ENCODE measurements at regions not wholly inside any gene's neighbourhood (a gene's known extent, or its start where the extent isn't known, plus 50 kb on each side); places are given as distances from the start of the nearest gene placed in this dataset.
"Not testable (repeated sequence)": the region's sequence is repeated elsewhere in the genome, so short reads cannot be mapped to it uniquely, and the experiment has no call there.

DNA sequence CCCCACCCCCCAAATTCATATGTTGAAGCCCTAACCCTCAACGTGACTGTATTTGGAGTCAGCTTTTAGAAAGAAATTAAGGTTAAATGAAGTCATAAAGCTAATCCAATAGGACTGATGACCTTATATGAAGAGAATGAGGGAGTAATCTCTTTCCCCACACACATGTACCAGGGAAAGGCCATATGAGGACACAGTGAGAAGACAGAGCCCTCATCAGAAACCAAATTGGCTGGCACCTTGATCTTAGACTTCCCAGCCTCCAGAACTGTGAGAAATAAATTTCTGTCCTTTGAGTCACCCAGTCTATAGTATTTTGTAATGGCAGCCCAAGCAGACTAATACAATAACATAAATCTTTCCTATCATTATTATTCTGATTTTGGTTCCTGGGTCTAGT, 194.7 kb upstream of the NANOGP8 start:
- no peak for ATAC-seq (ENCODE audit: insufficient read depth, low read depth)
- Histone ChIP-seq H4K20me1 (ENCODE audit: insufficient read depth, low read length) (no peaks in the 10 kb centered on the region), H3K4me1 (ENCODE audit: insufficient read depth, low read length) (no peaks in the 10 kb centered on the region), H3K4me2 (ENCODE audit: insufficient read depth, low read length) (no peak overlapping the region), H2AFZ (ENCODE audit: low read depth, low read length) (no peak overlapping the region), H3K9me3 (ENCODE audit: insufficient read depth, low read length, severe bottlenecking) (peaks cover 3% of the 10 kb centered on the region), H3K27ac (ENCODE audit: low read length) (no peak overlapping the region), H3K27me3 (ENCODE audit: insufficient read depth, low read length, poor library complexity) (no peaks in the 10 kb centered on the region), H3K36me3 (ENCODE audit: insufficient read depth, low read length) (no peaks in the 10 kb centered on the region), H3K4me3 (ENCODE audit: low read depth in 1 of 2, low read length in 2 of 2) (no peak overlapping the region), H3K9ac (ENCODE audit: low read depth, low read length) (no peak overlapping the region), H3K79me2 (ENCODE audit: insufficient read depth, low read length) (no peaks in the 10 kb centered on the region)
- TF ChIP-seq EZH2 (IDR thresholded peaks at IDR 0.05; ENCODE audit: borderline replicate concordance, low read depth, low read length, severe bottlenecking): no peak
- TF ChIP-seq, protein P1, sequence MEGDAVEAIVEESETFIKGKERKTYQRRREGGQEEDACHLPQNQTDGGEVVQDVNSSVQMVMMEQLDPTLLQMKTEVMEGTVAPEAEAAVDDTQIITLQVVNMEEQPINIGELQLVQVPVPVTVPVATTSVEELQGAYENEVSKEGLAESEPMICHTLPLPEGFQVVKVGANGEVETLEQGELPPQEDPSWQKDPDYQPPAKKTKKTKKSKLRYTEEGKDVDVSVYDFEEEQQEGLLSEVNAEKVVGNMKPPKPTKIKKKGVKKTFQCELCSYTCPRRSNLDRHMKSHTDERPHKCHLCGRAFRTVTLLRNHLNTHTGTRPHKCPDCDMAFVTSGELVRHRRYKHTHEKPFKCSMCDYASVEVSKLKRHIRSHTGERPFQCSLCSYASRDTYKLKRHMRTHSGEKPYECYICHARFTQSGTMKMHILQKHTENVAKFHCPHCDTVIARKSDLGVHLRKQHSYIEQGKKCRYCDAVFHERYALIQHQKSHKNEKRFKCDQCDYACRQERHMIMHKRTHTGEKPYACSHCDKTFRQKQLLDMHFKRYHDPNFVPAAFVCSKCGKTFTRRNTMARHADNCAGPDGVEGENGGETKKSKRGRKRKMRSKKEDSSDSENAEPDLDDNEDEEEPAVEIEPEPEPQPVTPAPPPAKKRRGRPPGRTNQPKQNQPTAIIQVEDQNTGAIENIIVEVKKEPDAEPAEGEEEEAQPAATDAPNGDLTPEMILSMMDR (IDR thresholded peaks at IDR 0.05; ENCODE audit: borderline replicate concordance, extremely low read depth, low read length, poor library complexity, severe bottlenecking): no peak
- no peak for DNase-seq

DNA sequence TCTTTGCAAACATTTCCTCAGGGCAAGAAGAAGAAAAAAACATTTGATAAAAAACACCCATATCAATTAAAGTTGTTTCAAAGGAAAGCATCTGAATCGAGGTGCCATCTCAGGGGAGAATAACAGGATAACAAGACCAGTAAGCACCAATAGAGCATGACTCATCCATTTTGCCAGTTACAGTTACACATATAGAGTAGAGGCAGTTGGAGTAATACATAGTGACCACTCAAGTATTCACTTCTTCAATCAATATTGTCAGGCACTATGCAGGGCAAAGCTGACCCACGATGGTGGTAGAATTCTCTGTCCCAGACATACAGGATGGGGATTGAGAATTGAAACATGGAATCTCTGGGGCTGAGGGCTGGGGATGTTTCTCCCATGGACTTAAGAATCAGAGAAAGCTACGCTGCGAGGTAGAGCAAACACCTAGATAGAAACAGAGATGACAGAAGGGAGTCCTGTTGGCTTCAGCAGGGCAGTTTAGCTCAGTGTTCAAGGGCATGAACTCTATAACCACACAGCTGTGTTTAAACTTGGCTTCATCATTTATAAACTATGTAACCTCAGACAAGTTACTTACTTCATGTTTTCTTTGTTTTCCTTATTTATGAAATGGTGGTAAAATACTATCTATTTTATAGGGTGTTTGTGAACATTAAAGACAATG, 186.4 kb upstream of the NANOGP8 start:
- Histone ChIP-seq H3K4me2 (ENCODE audit: insufficient read depth, low read length) (no peak overlapping the region), H4K20me1 (ENCODE audit: insufficient read depth, low read length) (no peaks in the 10 kb centered on the region), H3K4me1 (ENCODE audit: insufficient read depth, low read length) (no peaks in the 10 kb centered on the region), H3K79me2 (ENCODE audit: insufficient read depth, low read length) (no peaks in the 10 kb centered on the region), H2AFZ (ENCODE audit: low read depth, low read length) (no peak overlapping the region), H3K36me3 (ENCODE audit: insufficient read depth, low read length) (no peaks in the 10 kb centered on the region), H3K9me3 (ENCODE audit: insufficient read depth, low read length, severe bottlenecking) (no peaks in the 10 kb centered on the region), H3K4me3 (ENCODE audit: low read depth in 1 of 2, low read length in 2 of 2) (no peak overlapping the region), H3K27me3 (ENCODE audit: insufficient read depth, low read length, poor library complexity) (no peaks in the 10 kb centered on the region), H3K9ac (ENCODE audit: low read depth, low read length) (no peak overlapping the region), H3K27ac (ENCODE audit: low read length) (no peak overlapping the region)
- ATAC-seq (ENCODE audit: insufficient read depth, low read depth) (no peak), DNase-seq (no peak)
- TF ChIP-seq, protein P1 (IDR thresholded peaks at IDR 0.05; ENCODE audit: borderline replicate concordance, extremely low read depth, low read length, poor library complexity, severe bottlenecking): no peak
- TF ChIP-seq EZH2 (IDR thresholded peaks at IDR 0.05; ENCODE audit: borderline replicate concordance, low read depth, low read length, severe bottlenecking): no peak

DNA sequence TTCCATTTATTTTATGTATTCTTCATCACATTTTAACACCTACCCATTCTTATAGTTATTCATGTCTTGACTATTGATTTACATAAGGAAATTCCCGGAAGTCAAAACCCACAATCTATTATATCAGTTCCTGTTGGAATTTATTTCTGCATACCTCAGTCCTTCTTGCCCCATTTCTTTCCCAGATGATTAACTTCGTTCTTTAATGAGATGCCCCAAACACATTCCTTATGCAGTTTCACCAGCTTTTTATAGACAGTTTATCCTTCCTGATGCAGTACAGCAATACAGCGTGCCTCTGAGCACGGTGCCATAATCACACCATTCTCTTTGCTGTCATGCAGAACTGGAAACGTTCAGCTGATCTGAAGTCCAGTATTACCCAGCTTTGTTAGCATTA, 175.8 kb upstream of the NANOGP8 start:
- no peak for ATAC-seq (ENCODE audit: insufficient read depth, low read depth)
- no peak for DNase-seq
- Histone ChIP-seq H3K9ac (ENCODE audit: low read depth, low read length) (no peak overlapping the region), H3K4me1 (ENCODE audit: insufficient read depth, low read length) (no peaks in the 10 kb centered on the region), H3K4me2 (ENCODE audit: insufficient read depth, low read length) (no peak overlapping the region), H3K9me3 (ENCODE audit: insufficient read depth, low read length, severe bottlenecking) (no peaks in the 10 kb centered on the region), H3K27me3 (ENCODE audit: insufficient read depth, low read length, poor library complexity) (no peaks in the 10 kb centered on the region), H3K27ac (ENCODE audit: low read length) (no peak overlapping the region), H3K36me3 (ENCODE audit: insufficient read depth, low read length) (no peaks in the 10 kb centered on the region), H4K20me1 (ENCODE audit: insufficient read depth, low read length) (no peaks in the 10 kb centered on the region), H3K4me3 (ENCODE audit: low read depth in 1 of 2, low read length in 2 of 2) (no peak overlapping the region), H2AFZ (ENCODE audit: low read depth, low read length) (no peak overlapping the region), H3K79me2 (ENCODE audit: insufficient read depth, low read length) (no peaks in the 10 kb centered on the region)
- TF ChIP-seq, protein P1 (IDR thresholded peaks at IDR 0.05; ENCODE audit: borderline replicate concordance, extremely low read depth, low read length, poor library complexity, severe bottlenecking): no peak
- TF ChIP-seq EZH2 (IDR thresholded peaks at IDR 0.05; ENCODE audit: borderline replicate concordance, low read depth, low read length, severe bottlenecking): no peak

DNA sequence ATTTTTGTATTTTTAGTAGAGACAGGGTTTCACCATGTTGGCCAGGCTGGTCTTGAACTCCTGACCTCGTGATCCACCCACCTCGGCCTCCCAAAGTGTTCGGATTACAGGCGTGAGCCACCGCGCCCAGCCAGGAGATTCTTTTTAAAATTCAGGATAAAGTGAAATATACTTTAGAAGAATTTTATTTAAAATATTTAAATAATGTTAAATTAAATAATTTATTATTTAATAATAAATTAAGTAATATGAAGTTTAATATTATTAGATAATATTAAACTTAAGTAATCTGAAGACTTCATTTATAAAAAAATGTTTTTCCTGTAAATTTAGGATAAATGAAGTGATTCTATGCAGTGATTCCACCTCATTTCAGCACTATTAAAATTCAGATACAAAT, 175.2 kb upstream of the NANOGP8 start:
- H4K20me1 ChIP-seq (ENCODE audit: insufficient read depth, low read length); H3K9ac ChIP-seq (ENCODE audit: low read depth, low read length); H3K79me2 ChIP-seq (ENCODE audit: insufficient read depth, low read length); H3K4me1 ChIP-seq (ENCODE audit: insufficient read depth, low read length); H3K4me2 ChIP-seq (ENCODE audit: insufficient read depth, low read length); H3K36me3 ChIP-seq (ENCODE audit: insufficient read depth, low read length); H3K27ac ChIP-seq (ENCODE audit: low read length); H3K9me3 ChIP-seq (ENCODE audit: insufficient read depth, low read length, severe bottlenecking); DNase-seq; H3K4me3 ChIP-seq (ENCODE audit: low read depth in 1 of 2, low read length in 2 of 2); ATAC-seq (ENCODE audit: insufficient read depth, low read depth); H2AFZ ChIP-seq (ENCODE audit: low read depth, low read length); H3K27me3 ChIP-seq (ENCODE audit: insufficient read depth, low read length, poor library complexity): not testable (repeated sequence)
